ENCODE measurements at regions not wholly inside any gene's neighbourhood (a gene's known extent, or its start where the extent isn't known, plus 50 kb on each side); places are given as distances from the start of the nearest gene placed in this dataset.

GRCh38 chr1:157241185-157241538 lies 103.0 kb upstream of the ETV3 start:
- TF ChIP-seq CTCF (conservative IDR thresholded peaks at IDR 0.05; ENCODE audit: low read length): no peak
- no peak overlapping the region for H3K4me3 ChIP-seq (ENCODE audit: low read length)
- no peak for DNase-seq (ENCODE audit: low read depth)

- DNase-seq (ENCODE audit: low read depth): no peak
- H3K4me3 ChIP-seq (ENCODE audit: low read length): no peak overlapping the region
- TF ChIP-seq CTCF (conservative IDR thresholded peaks at IDR 0.05; ENCODE audit: low read length): no peak
Observed at GRCh38 chr1:157240495-157241184, 102.4 kb upstream of the ETV3 start.

GRCh38 chr1:157239936-157240335 lies 101.7 kb upstream of the ETV3 start:
- no peak overlapping the region for H3K4me3 ChIP-seq (ENCODE audit: low read length)
- TF ChIP-seq CTCF (conservative IDR thresholded peaks at IDR 0.05; ENCODE audit: low read length): no peak
- no peak for DNase-seq (ENCODE audit: low read depth)

GRCh38 chr1:157238585-157238984 lies 100.4 kb upstream of the ETV3 start:
- no peak for TF ChIP-seq CTCF (conservative IDR thresholded peaks at IDR 0.05; ENCODE audit: low read length)
- no peak for DNase-seq (ENCODE audit: low read depth)
- no peak overlapping the region for H3K4me3 ChIP-seq (ENCODE audit: low read length)

- no peak for TF ChIP-seq CTCF (conservative IDR thresholded peaks at IDR 0.05; ENCODE audit: low read length)
- DNase-seq (ENCODE audit: low read depth): no peak
- H3K4me3 ChIP-seq (ENCODE audit: low read length): no peak overlapping the region
Observed at GRCh38 chr1:157237981-157238380, 99.8 kb upstream of the ETV3 start.

- TF ChIP-seq CTCF (conservative IDR thresholded peaks at IDR 0.05; ENCODE audit: low read length): no peak
Observed at GRCh38 chr1:157237522-157237921, 99.3 kb upstream of the ETV3 start.

GRCh38 chr1:157236072-157236471 lies 97.9 kb upstream of the ETV3 start:
- H3K4me3 ChIP-seq (ENCODE audit: low read length): no peak overlapping the region
- no peak for DNase-seq (ENCODE audit: low read depth)
- no peak for TF ChIP-seq CTCF (conservative IDR thresholded peaks at IDR 0.05; ENCODE audit: low read length)

More at GRCh38 chr1:157237522-157237921, 99.3 kb upstream of the ETV3 start:
- no peak overlapping the region for H3K4me3 ChIP-seq (ENCODE audit: low read length)
- no peak for DNase-seq (ENCODE audit: low read depth)

Data from AG10803 (cell line).